CD4-positive, CD25-positive, alpha-beta regulatory T cell (primary cell): ENCODE measurements at regions not wholly inside any gene's neighbourhood (a gene's known extent, or its start where the extent isn't known, plus 50 kb on each side); places are given as distances from the start of the nearest gene placed in this dataset.
"Not testable (repeated sequence)": the region's sequence is repeated elsewhere in the genome, so short reads cannot be mapped to it uniquely, and the experiment has no call there.

Experiments used
- ATAC-seq, 2 donors: fragments of 150-1000 bp; cut with Tn5 transposase; one replicate each; pipeline ENCODE4 v1.10.0; 2021; ENCODE audit warnings: low read depth in 2 of 2, moderate number of reproducible peaks in 2 of 2, moderate library complexity in 1 of 2
- DNase-seq, 3 donors: peaks; one replicate each; pipeline versions ENCODE4 v3.0.0 to v3.0.0-alpha.2; 2012 to 2022; ENCODE audit warnings: mixed read lengths in 1 of 3
- H3K27ac ChIP-seq: one replicate; pipeline ENCODE4 v1.7.0; 2013; ENCODE audit warnings: mild to moderate bottlenecking, low read length; ENCODE audit not compliant: insufficient read depth, poor library complexity, severe bottlenecking
- H3K27me3 ChIP-seq: one replicate; pipeline ENCODE4 v1.7.0; 2013; ENCODE audit warnings: low read length; ENCODE audit not compliant: control insufficient read depth, insufficient read depth
- H3K36me3 ChIP-seq: one replicate; pipeline ENCODE4 v1.7.0; 2013; ENCODE audit warnings: mild to moderate bottlenecking, low read length, moderate library complexity; ENCODE audit not compliant: control insufficient read depth, insufficient read depth
- H3K4me1 ChIP-seq: 2 replicates; pipeline ENCODE4 v1.7.0; 2013; ENCODE audit warnings: mild to moderate bottlenecking, low read length; ENCODE audit not compliant: insufficient read depth, control insufficient read depth, poor library complexity, severe bottlenecking
- H3K4me3 ChIP-seq: one replicate; pipeline ENCODE4 v1.7.0; 2013; ENCODE audit warnings: low read depth, mild to moderate bottlenecking, low read length, moderate library complexity
- H3K9me3 ChIP-seq, 2 experiments: 1 replicate in 1 of 2; 2 replicates in 1 of 2; pipeline ENCODE4 v1.7.0; 2013; ENCODE audit warnings: low read length in 2 of 2, mild to moderate bottlenecking in 1 of 2, moderate library complexity in 1 of 2; ENCODE audit not compliant: control insufficient read depth in 2 of 2
- H3K27ac Mint-ChIP-seq, 3 donors: one replicate each; pipeline ENCODE4 v1.8.0; 2020 to 2022; ENCODE audit warnings: mild to moderate bottlenecking in 3 of 3, mixed read lengths in 3 of 3, moderate library complexity in 2 of 3
- H3K27me3 Mint-ChIP-seq: one replicate; pipeline ENCODE4 v1.8.0; 2022; ENCODE audit warnings: mild to moderate bottlenecking, mixed read lengths
- H3K36me3 Mint-ChIP-seq: one replicate; pipeline ENCODE4 v1.8.0; 2020; ENCODE audit warnings: mixed read lengths
- H3K4me1 Mint-ChIP-seq, 4 donors: one replicate each; pipeline ENCODE4 v1.8.0; 2020 to 2022; ENCODE audit warnings: mixed read lengths in 4 of 4, mild to moderate bottlenecking in 1 of 4
- H3K4me3 Mint-ChIP-seq, 4 donors: one replicate each; pipeline ENCODE4 v1.8.0; 2020 to 2022; ENCODE audit warnings: mild to moderate bottlenecking in 4 of 4, mixed read lengths in 4 of 4, moderate library complexity in 3 of 4
- H3K9me3 Mint-ChIP-seq, 7 donors: one replicate each; pipeline ENCODE4 v1.8.0; 2020 to 2022; ENCODE audit warnings: mixed read lengths in 7 of 7, mild to moderate bottlenecking in 3 of 7, moderate library complexity in 2 of 7

DNA sequence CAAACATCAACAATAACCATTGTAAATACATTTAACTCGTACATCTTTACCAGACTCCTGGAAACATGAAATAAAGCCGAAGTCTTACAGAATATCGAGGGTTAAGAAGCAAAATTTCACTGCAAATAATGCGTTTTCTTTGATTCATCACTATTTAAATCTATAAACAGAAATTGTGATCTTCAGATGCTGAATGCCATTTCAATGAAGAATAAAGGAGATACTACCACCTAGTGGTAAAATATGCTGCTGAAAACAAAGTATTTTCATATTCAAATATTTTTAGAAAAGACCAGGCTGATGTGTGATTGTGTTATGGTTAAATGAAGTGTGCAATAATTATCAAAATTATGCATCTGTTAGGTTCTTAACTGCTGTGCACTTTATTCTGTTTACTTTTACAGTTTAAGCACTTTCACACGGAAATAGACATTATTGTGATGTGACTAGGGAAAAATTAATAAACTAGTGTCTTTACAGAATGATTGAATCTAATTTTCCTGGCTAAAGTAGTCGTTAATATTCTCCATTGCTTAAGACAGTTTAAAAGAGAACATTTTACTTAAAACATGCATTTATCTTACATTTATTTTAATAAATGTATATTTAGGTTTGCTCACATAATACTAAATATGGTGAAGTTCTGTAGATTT, 1093.1 kb downstream of the MRPL39 start:
- Histone ChIP-seq H3K4me3 (no peak overlapping the region), H3K27ac (no peak overlapping the region), H3K27me3 (no peaks in the 10 kb centered on the region), H3K36me3 (no peaks in the 10 kb centered on the region), H3K4me1 (no peaks in the 10 kb centered on the region), H3K9me3 (no peaks in the 10 kb centered on the region)
- no peaks in the 10 kb centered on the region for H3K36me3 Mint-ChIP-seq
- no peak overlapping the region for H3K27ac Mint-ChIP-seq
- no peaks in the 10 kb centered on the region for H3K27me3 Mint-ChIP-seq
- no peak overlapping the region for H3K4me3 Mint-ChIP-seq
- no peaks in the 10 kb centered on the region for H3K4me1 Mint-ChIP-seq
- ATAC-seq (no peak), DNase-seq (no peak)
- H3K9me3 Mint-ChIP-seq, result peaks cover 0 to 4% (median under 1%) of the 10 kb centered on the region in 7 donors

DNA sequence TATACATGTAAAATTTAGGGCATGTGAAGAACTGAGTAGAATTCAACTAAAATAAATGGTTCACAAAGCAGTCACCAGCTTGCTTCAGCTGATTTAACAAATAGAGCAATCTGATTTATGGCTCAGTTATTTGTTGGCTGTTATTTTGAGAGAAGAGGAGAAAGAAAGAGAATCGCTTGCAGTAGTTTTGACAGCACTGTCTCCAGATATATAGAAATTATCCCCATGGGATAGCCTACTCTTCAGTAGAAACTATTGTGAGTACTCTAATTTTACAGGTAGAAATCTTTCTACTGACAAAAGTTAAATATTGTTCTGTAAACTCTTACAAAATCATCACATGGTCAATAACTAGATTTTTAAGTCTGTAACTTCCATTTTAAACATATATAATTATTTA, 1098.2 kb downstream of the MRPL39 start:
- no peaks in the 10 kb centered on the region for H3K36me3 Mint-ChIP-seq
- no peaks in the 10 kb centered on the region for H3K4me1 Mint-ChIP-seq
- Histone ChIP-seq H3K27me3 (no peaks in the 10 kb centered on the region), H3K4me1 (no peaks in the 10 kb centered on the region), H3K9me3 (peaks cover 0 to 4% of the 10 kb centered on the region in 2 experiments), H3K27ac (no peak overlapping the region), H3K36me3 (no peaks in the 10 kb centered on the region), H3K4me3 (no peak overlapping the region)
- no peaks in the 10 kb centered on the region for H3K27me3 Mint-ChIP-seq
- H3K27ac Mint-ChIP-seq, result no peak overlapping the region
- ATAC-seq (no peak), DNase-seq (no peak)
- H3K9me3 Mint-ChIP-seq, result peaks cover 4 to 18% (median 7%) of the 10 kb centered on the region in 7 donors
- no peak overlapping the region for H3K4me3 Mint-ChIP-seq

DNA sequence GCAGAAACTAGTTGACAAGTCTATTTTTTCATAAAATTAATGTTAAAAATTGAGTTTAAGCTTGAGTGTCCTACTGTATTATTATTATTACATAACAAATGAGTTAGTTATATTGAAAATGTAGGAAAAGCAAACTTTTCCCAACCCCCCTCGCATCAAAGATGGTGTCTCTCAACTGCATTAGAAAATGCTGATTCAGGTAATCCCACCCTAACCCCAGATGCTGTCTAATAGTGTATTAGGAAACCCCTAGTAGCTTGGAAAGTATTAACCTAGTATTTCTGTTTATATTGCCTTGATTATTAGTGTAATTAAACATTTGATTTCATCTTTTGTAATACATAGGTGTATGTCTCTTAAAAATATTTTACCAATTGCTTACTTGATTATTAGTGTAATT, 1120.3 kb downstream of the MRPL39 start:
- Mint-ChIP-seq H3K4me3 (no peak overlapping the region), H3K27me3 (no peaks in the 10 kb centered on the region), H3K4me1 (no peaks in the 10 kb centered on the region), H3K9me3 (peaks cover 0 to 11% (median 2%) of the 10 kb centered on the region in 7 donors), H3K27ac (no peak overlapping the region), H3K36me3 (no peaks in the 10 kb centered on the region)
- Histone ChIP-seq H3K36me3 (no peaks in the 10 kb centered on the region), H3K4me3 (no peak overlapping the region), H3K4me1 (no peaks in the 10 kb centered on the region), H3K27ac (no peak overlapping the region), H3K9me3 (no peaks in the 10 kb centered on the region), H3K27me3 (no peaks in the 10 kb centered on the region)
- no peak for DNase-seq
- no peak for ATAC-seq

DNA sequence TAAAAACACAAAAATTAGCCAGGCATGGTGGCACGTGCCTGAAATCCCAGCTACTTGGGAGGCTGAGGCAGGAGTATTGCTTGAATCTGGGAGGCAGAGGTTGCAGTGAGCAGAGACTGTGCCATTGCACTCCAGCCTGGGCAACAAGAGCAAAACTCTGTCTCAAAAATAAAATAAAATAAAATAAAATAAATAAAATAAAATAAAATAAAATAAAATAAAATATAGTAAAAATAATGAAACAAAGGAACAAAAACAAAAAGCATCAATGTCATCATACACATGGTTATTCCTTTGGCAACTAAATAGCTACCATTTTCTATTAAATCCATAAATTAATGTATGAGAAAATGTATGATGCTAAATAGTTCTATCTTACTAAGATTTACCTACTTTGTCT, 1123.9 kb downstream of the MRPL39 start:
- not testable (repeated sequence) for H3K27ac Mint-ChIP-seq, ATAC-seq, H3K36me3 Mint-ChIP-seq, H3K27me3 ChIP-seq, H3K9me3 ChIP-seq, H3K27me3 Mint-ChIP-seq, H3K4me3 Mint-ChIP-seq, H3K4me3 ChIP-seq, H3K4me1 Mint-ChIP-seq, DNase-seq, H3K36me3 ChIP-seq, H3K4me1 ChIP-seq, H3K9me3 Mint-ChIP-seq, H3K27ac ChIP-seq

DNA sequence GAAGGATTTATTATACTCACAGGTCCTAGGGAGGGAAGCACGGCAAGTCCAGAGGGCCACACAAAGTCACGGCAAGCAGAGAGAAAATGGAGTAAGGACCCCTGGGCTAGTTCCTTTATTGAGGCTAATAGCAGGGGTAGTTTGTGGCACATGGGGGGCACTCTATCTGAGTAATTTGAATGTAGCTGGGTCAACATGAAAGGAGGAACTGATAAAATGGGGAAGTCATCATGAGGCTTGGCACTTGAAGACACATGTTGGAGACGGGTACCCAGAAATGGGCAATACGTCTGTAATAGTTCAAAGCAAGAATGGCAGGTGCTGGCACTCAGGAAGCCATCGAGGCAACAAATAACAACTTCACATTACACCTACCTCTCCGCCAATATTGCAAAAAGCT, 1136.4 kb downstream of the MRPL39 start:
- Mint-ChIP-seq H3K27me3 (no peaks in the 10 kb centered on the region), H3K4me1 (no peaks in the 10 kb centered on the region), H3K9me3 (peaks cover 0 to 11% (median 2%) of the 10 kb centered on the region in 7 donors), H3K27ac (no peak overlapping the region), H3K36me3 (no peaks in the 10 kb centered on the region), H3K4me3 (no peak overlapping the region)
- Histone ChIP-seq H3K4me3 (no peak overlapping the region), H3K36me3 (no peaks in the 10 kb centered on the region), H3K4me1 (no peaks in the 10 kb centered on the region), H3K27ac (no peak overlapping the region), H3K27me3 (no peaks in the 10 kb centered on the region), H3K9me3 (no peaks in the 10 kb centered on the region)
- DNase-seq (no peak), ATAC-seq (no peak)

DNA sequence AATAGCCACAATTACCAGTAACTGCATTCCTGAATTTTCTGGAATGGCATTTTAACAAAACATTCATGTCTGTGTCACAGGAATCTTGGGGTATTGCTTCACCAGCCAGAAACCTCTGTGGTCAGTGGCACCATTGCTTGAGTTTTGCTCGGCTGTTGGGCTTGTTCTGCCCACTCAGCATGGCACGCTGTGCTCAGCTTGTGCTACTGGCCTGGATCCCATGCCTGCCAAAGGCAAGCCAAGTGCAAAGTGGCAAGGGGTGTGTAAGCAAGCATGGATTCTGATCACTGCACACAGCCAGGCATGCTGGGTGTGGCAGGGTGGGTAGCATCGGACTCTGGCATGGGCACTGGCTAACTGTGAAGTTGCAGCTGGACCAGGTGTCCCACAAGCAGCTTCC, 1150.9 kb downstream of the MRPL39 start:
- Histone ChIP-seq H3K36me3 (no peaks in the 10 kb centered on the region), H3K4me3 (no peak overlapping the region), H3K4me1 (no peaks in the 10 kb centered on the region), H3K27me3 (no peaks in the 10 kb centered on the region), H3K9me3 (no peaks in the 10 kb centered on the region), H3K27ac (no peak overlapping the region)
- DNase-seq (no peak), ATAC-seq (no peak)
- no peaks in the 10 kb centered on the region for H3K36me3 Mint-ChIP-seq
- H3K9me3 Mint-ChIP-seq, result peaks cover 0 to 2% (median 0%) of the 10 kb centered on the region in 7 donors
- no peak overlapping the region for H3K4me3 Mint-ChIP-seq
- H3K27ac Mint-ChIP-seq, result no peak overlapping the region
- no peaks in the 10 kb centered on the region for H3K4me1 Mint-ChIP-seq
- no peaks in the 10 kb centered on the region for H3K27me3 Mint-ChIP-seq

DNA sequence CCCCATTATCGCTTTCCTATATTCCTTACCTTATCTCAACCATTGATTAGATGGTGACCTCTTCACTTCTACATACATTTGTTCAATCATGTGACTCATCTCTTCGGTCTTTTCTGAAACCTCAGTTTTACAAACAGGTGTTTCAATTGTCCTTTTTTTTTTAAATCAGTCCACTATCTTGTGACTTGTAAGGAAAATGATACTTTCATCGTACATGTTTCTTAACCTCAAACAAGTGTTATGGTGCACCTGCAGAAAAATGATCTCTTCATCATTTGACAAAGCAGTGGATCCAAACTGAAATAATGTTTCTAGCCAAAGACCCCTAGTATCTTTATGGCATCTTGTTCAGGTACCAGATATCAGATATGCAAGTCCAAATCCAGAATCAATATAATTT, 1157.2 kb downstream of the MRPL39 start:
- DNase-seq (no peak), ATAC-seq (no peak)
- Histone ChIP-seq H3K27me3 (no peaks in the 10 kb centered on the region), H3K9me3 (no peaks in the 10 kb centered on the region), H3K4me3 (no peak overlapping the region), H3K36me3 (no peaks in the 10 kb centered on the region), H3K4me1 (no peaks in the 10 kb centered on the region), H3K27ac (no peak overlapping the region)
- no peaks in the 10 kb centered on the region for H3K36me3 Mint-ChIP-seq
- no peaks in the 10 kb centered on the region for H3K4me1 Mint-ChIP-seq
- peaks cover 0 to 7% (median 2%) of the 10 kb centered on the region in 7 donors for H3K9me3 Mint-ChIP-seq
- peak overlapping the region in 1 of 4 donors; percentile 27 for H3K4me3 Mint-ChIP-seq
- H3K27me3 Mint-ChIP-seq, result no peaks in the 10 kb centered on the region
- peak overlapping the region in 1 of 3 donors; percentile 82 for H3K27ac Mint-ChIP-seq

DNA sequence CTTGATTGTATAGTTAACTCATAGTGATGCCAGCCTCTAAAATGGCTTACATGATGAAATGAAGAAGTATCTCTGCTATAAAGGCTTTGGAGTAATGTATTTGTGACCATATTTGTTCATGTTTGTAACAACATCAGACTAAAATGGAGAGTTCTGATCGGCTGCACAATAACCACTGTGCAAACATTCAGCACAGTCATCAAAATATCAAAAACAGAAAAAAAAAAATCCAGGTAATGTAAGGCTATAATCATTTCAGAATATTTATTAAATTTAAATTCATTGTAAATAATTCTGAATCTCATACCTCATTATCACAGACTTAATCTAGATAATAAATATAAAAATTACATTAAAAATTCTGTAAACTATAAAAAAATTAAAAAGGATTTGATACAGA, 1161.8 kb downstream of the MRPL39 start:
- no peak overlapping the region for H3K27ac ChIP-seq
- no peaks in the 10 kb centered on the region for H3K9me3 ChIP-seq
- Mint-ChIP-seq H3K27ac (no peak overlapping the region), H3K4me3 (no peak overlapping the region), H3K4me1 (no peaks in the 10 kb centered on the region), H3K27me3 (no peaks in the 10 kb centered on the region), H3K36me3 (peaks cover 3% of the 10 kb centered on the region), H3K9me3 (peaks cover 0 to 10% (median 9%) of the 10 kb centered on the region in 7 donors)
- H3K4me1 ChIP-seq, result no peaks in the 10 kb centered on the region
- no peak overlapping the region for H3K4me3 ChIP-seq
- ATAC-seq (no peak), DNase-seq (no peak)
- no peaks in the 10 kb centered on the region for H3K36me3 ChIP-seq
- H3K27me3 ChIP-seq, result no peaks in the 10 kb centered on the region
